ENCODE measurements at regions not wholly inside any gene's neighbourhood (a gene's known extent, or its start where the extent isn't known, plus 50 kb on each side); places are given as distances from the start of the nearest gene placed in this dataset.

GRCh38 chr3:124513610-124513997 is 216.6 kb upstream of the UMPS start:
- no peak for DNase-seq

GRCh38 chr3:124514683-124515082 is 215.6 kb upstream of the UMPS start:
- no peak for DNase-seq

GRCh38 chr3:124516333-124516732 is 213.9 kb upstream of the UMPS start:
- DNase-seq, result no peak

GRCh38 chr3:124517306-124517705 is 212.9 kb upstream of the UMPS start:
- no peak for DNase-seq

- no peak for DNase-seq
These were observed 211.9 kb upstream of the UMPS start for GRCh38 chr3:124518350-124518749.

- no peak for DNase-seq
These were observed 210.6 kb upstream of the UMPS start for GRCh38 chr3:124519591-124520194.

- no peak for DNase-seq
These were observed 209.3 kb upstream of the UMPS start for GRCh38 chr3:124520970-124521369.

- DNase-seq, result no peak
These were observed 208.1 kb upstream of the UMPS start for GRCh38 chr3:124522082-124522625.

GRCh38 chr3:124526601-124527000 is 203.7 kb upstream of the UMPS start:
- no peak for DNase-seq

GRCh38 chr3:124529826-124530571 is 200.3 kb upstream of the UMPS start:
- DNase-seq, result no peak

- DNase-seq, result no peak
These were observed 199.3 kb upstream of the UMPS start for GRCh38 chr3:124530916-124531315.

- no peak for DNase-seq
These were observed 198.2 kb upstream of the UMPS start for GRCh38 chr3:124532071-124532470.

- no peak for DNase-seq
These were observed 194.9 kb upstream of the UMPS start for GRCh38 chr3:124535306-124535705.

GRCh38 chr3:124540550-124541211 is 189.6 kb upstream of the UMPS start:
- no peak for DNase-seq

- DNase-seq, result no peak
These were observed 187.9 kb upstream of the UMPS start for GRCh38 chr3:124542214-124542869.

GRCh38 chr3:124545891-124546290 is 184.4 kb upstream of the UMPS start:
- DNase-seq, result no peak

- DNase-seq, result no peak
These were observed 178.0 kb upstream of the UMPS start for GRCh38 chr3:124552224-124552623.

- no peak for DNase-seq
These were observed 177.1 kb upstream of the UMPS start for GRCh38 chr3:124553178-124553577.

GRCh38 chr3:124556636-124557035 is 173.6 kb upstream of the UMPS start:
- DNase-seq, result no peak

GRCh38 chr3:124557433-124558232 is 172.6 kb upstream of the UMPS start:
- no peak for DNase-seq

- DNase-seq, result no peak
These were observed 171.0 kb upstream of the UMPS start for GRCh38 chr3:124558991-124559845.
